ENCODE measurements at regions not wholly inside any gene's neighbourhood (a gene's known extent, or its start where the extent isn't known, plus 50 kb on each side); places are given as distances from the start of the nearest gene placed in this dataset.

- TF ChIP-seq CTCF (IDR thresholded peaks at IDR 0.05; ENCODE audit: borderline replicate concordance, control extremely low read depth, extremely low read depth, insufficient read depth, missing control alignments) = no peak
- in situ Hi-C loops (cut with MboI; ENCODE audit: low sequenced_read_pairs, unreplicated experiment) = no loop called here
- DNase-seq (ENCODE audit: low spot score) = no peak
Observed at GRCh38 chr12:78395961-78396360, 468.6 kb upstream of the SYT1 start.

- no peak for TF ChIP-seq CTCF (IDR thresholded peaks at IDR 0.05; ENCODE audit: borderline replicate concordance, control extremely low read depth, extremely low read depth, insufficient read depth, missing control alignments)
- DNase-seq (ENCODE audit: low spot score) = no peak
- in situ Hi-C loops (cut with MboI; ENCODE audit: low sequenced_read_pairs, unreplicated experiment) = no loop called here
Observed at GRCh38 chr12:78396538-78396937, 468.0 kb upstream of the SYT1 start.

- TF ChIP-seq CTCF (IDR thresholded peaks at IDR 0.05; ENCODE audit: borderline replicate concordance, control extremely low read depth, extremely low read depth, insufficient read depth, missing control alignments) = no peak
Observed at GRCh38 chr12:78398750-78399149, 465.8 kb upstream of the SYT1 start.

GRCh38 chr12:78402366-78403134 lies 462.0 kb upstream of the SYT1 start:
- no peak for DNase-seq (ENCODE audit: low spot score)
- in situ Hi-C loops (cut with MboI; ENCODE audit: low sequenced_read_pairs, unreplicated experiment) = no loop called here
- TF ChIP-seq CTCF (IDR thresholded peaks at IDR 0.05; ENCODE audit: borderline replicate concordance, control extremely low read depth, extremely low read depth, insufficient read depth, missing control alignments) = no peak

More at GRCh38 chr12:78398750-78399149, 465.8 kb upstream of the SYT1 start:
- in situ Hi-C loops (cut with MboI; ENCODE audit: low sequenced_read_pairs, unreplicated experiment) = no loop called here
- DNase-seq (ENCODE audit: low spot score) = no peak

- TF ChIP-seq CTCF (IDR thresholded peaks at IDR 0.05; ENCODE audit: borderline replicate concordance, control extremely low read depth, extremely low read depth, insufficient read depth, missing control alignments) = no peak
- no peak for DNase-seq (ENCODE audit: low spot score)
- in situ Hi-C loops (cut with MboI; ENCODE audit: low sequenced_read_pairs, unreplicated experiment) = no loop called here
Observed at GRCh38 chr12:78403136-78403535, 461.4 kb upstream of the SYT1 start.

GRCh38 chr12:78403681-78404080 lies 460.9 kb upstream of the SYT1 start:
- in situ Hi-C loops (cut with MboI; ENCODE audit: low sequenced_read_pairs, unreplicated experiment) = no loop called here
- DNase-seq (ENCODE audit: low spot score) = no peak
- no peak for TF ChIP-seq CTCF (IDR thresholded peaks at IDR 0.05; ENCODE audit: borderline replicate concordance, control extremely low read depth, extremely low read depth, insufficient read depth, missing control alignments)
